IMR-90 (cell line): ENCODE measurements at regions not wholly inside any gene's neighbourhood (a gene's known extent, or its start where the extent isn't known, plus 50 kb on each side); places are given as distances from the start of the nearest gene placed in this dataset.

Experiments used
- ATAC-seq: fragments of 200-7000 bp; cut with Tn5 transposase; 2 replicates; pipeline ENCODE4 v1.9.1; 2020; ENCODE audit warnings: low read depth, mild to moderate bottlenecking, moderate library complexity
- BruUV-seq: library from RNA; stranded (reverse); fragments of 400-500 nt; replicated peaks from 2 replicates; lab custom pipeline; 2021; lab: Mats Ljungman, UMichigan
- CTCF ChIA-PET: fragments of 300-600 bp; formaldehyde crosslinking; extraction: SDS; loops from one replicate; lab custom pipeline; 2021; ENCODE audit warnings: antibody characterized with exemption; lab: Yijun Ruan, JAX
- POLR2A ChIA-PET: fragments of 300-600 bp; sonication (Branson Sonifier 250); formaldehyde crosslinking; loops from one replicate; lab custom pipeline; 2022; ENCODE audit warnings: antibody characterized with exemption; ENCODE audit not compliant: unreplicated experiment; lab: Charles Lee
- DNase-seq: peaks from one replicate; pipeline ENCODE4 v3.0.0; 2013
- H2AFZ ChIP-seq: replicated peaks from 2 replicates; pipeline ENCODE3; 2013; ENCODE audit warnings: low read length, mild to moderate bottlenecking; ENCODE audit not compliant: poor library complexity
- H2AK5ac ChIP-seq: 2 replicates; pipeline ENCODE4 v1.6.1; 2013; ENCODE audit warnings: low read depth, low read length, inconsistent platforms
- H2AK9ac ChIP-seq: replicated peaks from 2 replicates; pipeline ENCODE3; 2013; ENCODE audit warnings: mild to moderate bottlenecking, low read depth, low read length, moderate library complexity; ENCODE audit not compliant: poor library complexity
- H2BK120ac ChIP-seq: 2 replicates; pipeline ENCODE4 v1.6.1; 2013; ENCODE audit warnings: low read depth, low read length, inconsistent platforms
- H2BK15ac ChIP-seq: 3 replicates; pipeline ENCODE4 v1.6.1; 2013; ENCODE audit warnings: low read depth, low read length, inconsistent platforms
- H2BK20ac ChIP-seq: 2 replicates; pipeline ENCODE4 v1.6.1; 2013; ENCODE audit warnings: low read depth, mild to moderate bottlenecking, inconsistent platforms, low read length, moderate library complexity
- H2BK5ac ChIP-seq: 2 replicates; pipeline ENCODE4 v1.6.1; 2013; ENCODE audit warnings: mild to moderate bottlenecking, low read depth, low read length, inconsistent platforms; ENCODE audit not compliant: poor library complexity, severe bottlenecking
- H3K14ac ChIP-seq: replicated peaks from 2 replicates; pipeline ENCODE4 v1.6.1; 2013; ENCODE audit warnings: low read depth, low read length, inconsistent platforms
- H3K18ac ChIP-seq: 2 replicates; pipeline ENCODE4 v1.6.1; 2013; ENCODE audit warnings: low read depth, low read length, control low read depth
- H3K23ac ChIP-seq: 2 replicates; pipeline ENCODE4 v1.6.1; 2013; ENCODE audit warnings: low read depth, low read length, inconsistent platforms
- H3K27ac ChIP-seq: 2 replicates; pipeline ENCODE4 v1.5.1; 2013; ENCODE audit warnings: mild to moderate bottlenecking, control low read depth, low read length; ENCODE audit not compliant: insufficient read depth
- H3K27me3 ChIP-seq: 2 replicates; pipeline ENCODE4 v1.6.1; 2013; ENCODE audit warnings: low read length; ENCODE audit not compliant: control insufficient read depth, insufficient read depth
- H3K36me3 ChIP-seq: 2 replicates; pipeline ENCODE4 v1.6.1; 2013; ENCODE audit warnings: low read length, mixed read lengths; ENCODE audit not compliant: control insufficient read depth, insufficient read depth
- H3K4ac ChIP-seq: 2 replicates; pipeline ENCODE4 v1.6.1; 2013; ENCODE audit warnings: low read depth, low read length, inconsistent platforms
- H3K4me1 ChIP-seq: 2 replicates; pipeline ENCODE4 v1.6.1; 2013; ENCODE audit warnings: low read length, mixed read lengths; ENCODE audit not compliant: control insufficient read depth, insufficient read depth
- H3K4me2 ChIP-seq: 2 replicates; pipeline ENCODE4 v1.6.1; 2013; ENCODE audit warnings: low read depth, mild to moderate bottlenecking, control low read depth, low read length, moderate library complexity
- H3K4me3 ChIP-seq: 2 replicates; pipeline ENCODE4 v1.5.1; 2013; ENCODE audit warnings: low read depth, mild to moderate bottlenecking, control low read depth, low read length, moderate library complexity; ENCODE audit not compliant: insufficient read depth
- H3K56ac ChIP-seq: 2 replicates; pipeline ENCODE4 v1.6.1; 2013; ENCODE audit warnings: low read length, inconsistent platforms; ENCODE audit not compliant: insufficient read depth; ENCODE audit errors: extremely low read depth
- H3K79me1 ChIP-seq, 2 experiments: 2 replicates each; pipeline ENCODE4 v1.6.1; 2013; ENCODE audit warnings: low read length in 2 of 2, inconsistent platforms in 1 of 2, low read depth in 1 of 2
- H3K9ac ChIP-seq: 2 replicates; pipeline ENCODE4 v1.6.1; 2013; ENCODE audit warnings: low read depth, low read length, control low read depth
- H3K9me1 ChIP-seq: 2 replicates; pipeline ENCODE4 v1.6.1; 2013; ENCODE audit warnings: low read length, inconsistent platforms; ENCODE audit not compliant: insufficient read depth
- H3K9me3 ChIP-seq: 2 replicates; pipeline ENCODE4 v1.6.1; 2013; ENCODE audit warnings: low read length; ENCODE audit not compliant: control insufficient read depth, insufficient read depth
- H4K20me1 ChIP-seq: 2 replicates; pipeline ENCODE4 v1.6.1; 2013; ENCODE audit warnings: low read length, inconsistent platforms; ENCODE audit not compliant: insufficient read depth
- H4K5ac ChIP-seq: 2 replicates; pipeline ENCODE4 v1.6.1; 2013; ENCODE audit warnings: mild to moderate bottlenecking, low read depth, low read length, control low read depth
- H4K8ac ChIP-seq, 2 experiments: 2 replicates each; pipeline ENCODE4 v1.6.1; 2013; ENCODE audit warnings: low read depth in 2 of 2, low read length in 2 of 2, control low read depth in 1 of 2, inconsistent platforms in 1 of 2
- H4K91ac ChIP-seq: 2 replicates; pipeline ENCODE4 v1.6.1; 2013; ENCODE audit warnings: low read depth, low read length, inconsistent platforms; ENCODE audit not compliant: insufficient read depth
- BHLHE40 ChIP-seq: fragments of 150-350 bp; IDR thresholded peaks from 2 replicates; pipeline ENCODE4 v1.6.1; 2016; ENCODE audit warnings: mild to moderate bottlenecking, low read depth, low read length
- CEBPB ChIP-seq: IDR thresholded peaks from 2 replicates; pipeline ENCODE4 v1.6.1; 2012; ENCODE audit warnings: low read depth, low read length, improper control_type of control experiment
- CHD1 ChIP-seq: IDR thresholded peaks from 2 replicates; pipeline ENCODE4 v1.6.1; 2012; ENCODE audit warnings: low read depth, low read length, improper control_type of control experiment
- FOS ChIP-seq: fragments of 150-350 bp; IDR thresholded peaks from 2 replicates; pipeline ENCODE4 v1.6.1; 2016; ENCODE audit warnings: low read depth, low read length
- MAFK ChIP-seq: IDR thresholded peaks from 2 replicates; pipeline ENCODE4 v1.6.1; 2012; ENCODE audit warnings: low read depth, low read length, improper control_type of control experiment
- MAZ ChIP-seq: IDR thresholded peaks from 2 replicates; pipeline ENCODE4 v1.6.1; 2012; ENCODE audit warnings: low read depth, mild to moderate bottlenecking, low read length, improper control_type of control experiment, moderate library complexity, borderline replicate concordance
- MXI1 ChIP-seq: IDR thresholded peaks from 2 replicates; pipeline ENCODE4 v1.6.1; 2012; ENCODE audit warnings: low read depth, mild to moderate bottlenecking, low read length, moderate library complexity, borderline replicate concordance
- NFE2L2 ChIP-seq: fragments of 150-350 bp; IDR thresholded peaks from 2 replicates; pipeline ENCODE4 v1.6.1; 2016; ENCODE audit warnings: low read depth, mild to moderate bottlenecking, low read length
- POLR2A ChIP-seq: IDR thresholded peaks from 2 replicates; pipeline ENCODE4 v1.6.1; 2012; ENCODE audit warnings: mild to moderate bottlenecking, low read depth, low read length
- RAD21 ChIP-seq: IDR thresholded peaks from 2 replicates; pipeline ENCODE4 v1.6.1; 2012; ENCODE audit warnings: low read length, improper control_type of control experiment
- RCOR1 ChIP-seq: IDR thresholded peaks from 2 replicates; pipeline ENCODE4 v1.6.1; 2012; ENCODE audit warnings: mild to moderate bottlenecking, low read length, improper control_type of control experiment; ENCODE audit not compliant: insufficient replicate concordance
- RFX5 ChIP-seq: IDR thresholded peaks from 2 replicates; pipeline ENCODE4 v1.8.0; 2012; ENCODE audit warnings: low read depth, mild to moderate bottlenecking, low read length, moderate library complexity
- SMC3 ChIP-seq: fragments of 150-350 bp; IDR thresholded peaks from 2 replicates; pipeline ENCODE4 v1.6.1; 2016; ENCODE audit warnings: low read depth, mild to moderate bottlenecking, antibody characterized with exemption, low read length, moderate library complexity
- WGBS, 2 experiments: methylation state at CpG; one replicate each; pipeline versions ENCODE4 v1.1.5 to v1.1.7; 2013; ENCODE audit warnings: missing lambda C conversion rate in 2 of 2; ENCODE audit not compliant: insufficient read length in 1 of 2; ENCODE audit errors: extremely low coverage in 2 of 2; 5-methylcytosine and 5-hydroxymethylcytosine counted together
- dilution Hi-C: fragments of 300-500 bp; cut with HindIII; formaldehyde crosslinking; loops from one replicate; pipeline ENCODE4 v1.14.3; 2018; ENCODE audit warnings: low sequenced_read_pairs; ENCODE audit not compliant: unreplicated experiment
- in situ Hi-C: fragments of 300-500 bp; cut with MboI; formaldehyde crosslinking; loops from 3 replicates; pipeline ENCODE4 v1.14.3; 2019; ENCODE audit warnings: low sequenced_read_pairs, inconsistent platforms, mixed read lengths
- intact Hi-C: fragments of 100-400 bp; cut with micrococcal nuclease; formaldehyde crosslinking; loops from 2 replicates; pipeline ENCODE4 v1.10.0; 2022
- TF ChIP-seq, protein P1 (sequence below): fragments of 150-350 bp; IDR thresholded peaks from 2 replicates; pipeline ENCODE4 v1.6.1; 2016; ENCODE audit warnings: low read depth, mild to moderate bottlenecking, low read length, moderate library complexity, borderline replicate concordance
- TF ChIP-seq, protein P2 (sequence below): conservative IDR thresholded peaks from 2 replicates; pipeline ENCODE4 v1.5.1; 2012; ENCODE audit warnings: mild to moderate bottlenecking, low read depth, low read length, improper control_type of control experiment
- TF ChIP-seq, protein P3 (sequence below): fragments of 150-350 bp; IDR thresholded peaks from 2 replicates; pipeline ENCODE4 v1.6.1; 2017; ENCODE audit warnings: mild to moderate bottlenecking, antibody characterized with exemption, low read length, low read depth

DNA sequence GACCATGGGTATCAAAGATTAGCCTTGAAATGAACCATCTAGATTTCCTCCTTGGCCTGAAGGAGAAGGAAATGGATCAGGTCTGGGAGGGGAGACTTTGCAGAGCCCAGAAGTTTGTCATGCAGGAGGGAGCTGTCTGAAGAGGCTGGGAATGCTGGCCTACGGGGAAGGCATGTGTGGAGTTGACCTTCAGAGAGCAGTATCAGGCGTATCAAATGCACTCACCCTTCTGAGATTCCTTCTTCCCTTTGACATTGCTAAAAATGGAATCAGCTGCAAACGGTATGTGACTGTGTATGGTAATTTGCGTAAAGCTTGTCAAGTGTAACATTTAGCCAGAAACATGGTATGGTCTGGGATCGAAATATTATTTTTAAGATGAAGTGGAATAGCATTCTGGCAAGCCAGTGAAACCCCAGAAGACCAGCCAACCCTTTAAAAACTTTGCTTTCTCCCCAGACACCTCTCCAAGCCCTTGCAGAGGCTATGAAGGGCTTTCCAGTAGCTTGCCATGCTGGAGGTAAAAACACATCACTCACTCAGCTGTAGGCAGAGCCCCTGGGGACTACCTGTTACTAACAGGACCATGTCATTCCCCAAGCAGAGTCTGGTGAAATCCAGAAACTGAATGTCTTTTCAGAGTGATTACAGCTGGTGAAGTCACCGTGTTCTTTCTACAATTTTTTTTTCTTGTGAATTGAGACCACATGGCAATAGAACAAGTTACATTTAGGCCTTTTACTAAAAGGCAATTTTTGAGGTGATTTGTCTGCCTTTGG lies 174.7 kb upstream of the SLC24A5 start:
- DNase-seq = no peak
- H3K14ac ChIP-seq = no peak overlapping the region
- no peak overlapping the region for H3K56ac ChIP-seq
- H3K18ac ChIP-seq = no peak overlapping the region
- H3K79me1 ChIP-seq = no peaks in the 10 kb centered on the region
- POLR2A ChIA-PET = no interaction called here
- CTCF ChIA-PET = no interaction called here
- in situ Hi-C loops = no loop called here
- no CpG with 5 or more reads among the region's 6 CpGs for WGBS, 2 experiments
- no peak overlapping the region for H4K8ac ChIP-seq
- dilution Hi-C loops = no loop called here
- H4K91ac ChIP-seq = no peak overlapping the region
- no peaks in the 10 kb centered on the region; the same call in 1 of the 2 replicates for H3K27me3 ChIP-seq
- no peak overlapping the region for H2BK15ac ChIP-seq
- no peak overlapping the region for H3K23ac ChIP-seq
- no peak overlapping the region for H3K9ac ChIP-seq
- ATAC-seq = no peak
- no peaks in the 10 kb centered on the region for H3K9me3 ChIP-seq
- no peak overlapping the region for H2BK5ac ChIP-seq
- TF ChIP-seq RFX5 = no peak
- TF ChIP-seq NFE2L2 = no peak
- no peak for TF ChIP-seq MXI1
- no peak for TF ChIP-seq MAFK
- no peak for TF ChIP-seq SMC3
- TF ChIP-seq, protein P1, sequence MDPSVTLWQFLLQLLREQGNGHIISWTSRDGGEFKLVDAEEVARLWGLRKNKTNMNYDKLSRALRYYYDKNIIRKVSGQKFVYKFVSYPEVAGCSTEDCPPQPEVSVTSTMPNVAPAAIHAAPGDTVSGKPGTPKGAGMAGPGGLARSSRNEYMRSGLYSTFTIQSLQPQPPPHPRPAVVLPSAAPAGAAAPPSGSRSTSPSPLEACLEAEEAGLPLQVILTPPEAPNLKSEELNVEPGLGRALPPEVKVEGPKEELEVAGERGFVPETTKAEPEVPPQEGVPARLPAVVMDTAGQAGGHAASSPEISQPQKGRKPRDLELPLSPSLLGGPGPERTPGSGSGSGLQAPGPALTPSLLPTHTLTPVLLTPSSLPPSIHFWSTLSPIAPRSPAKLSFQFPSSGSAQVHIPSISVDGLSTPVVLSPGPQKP = no peak
- TF ChIP-seq RAD21 = no peak
- no peak for TF ChIP-seq FOS
- TF ChIP-seq CEBPB = no peak
- TF ChIP-seq, protein P2, sequence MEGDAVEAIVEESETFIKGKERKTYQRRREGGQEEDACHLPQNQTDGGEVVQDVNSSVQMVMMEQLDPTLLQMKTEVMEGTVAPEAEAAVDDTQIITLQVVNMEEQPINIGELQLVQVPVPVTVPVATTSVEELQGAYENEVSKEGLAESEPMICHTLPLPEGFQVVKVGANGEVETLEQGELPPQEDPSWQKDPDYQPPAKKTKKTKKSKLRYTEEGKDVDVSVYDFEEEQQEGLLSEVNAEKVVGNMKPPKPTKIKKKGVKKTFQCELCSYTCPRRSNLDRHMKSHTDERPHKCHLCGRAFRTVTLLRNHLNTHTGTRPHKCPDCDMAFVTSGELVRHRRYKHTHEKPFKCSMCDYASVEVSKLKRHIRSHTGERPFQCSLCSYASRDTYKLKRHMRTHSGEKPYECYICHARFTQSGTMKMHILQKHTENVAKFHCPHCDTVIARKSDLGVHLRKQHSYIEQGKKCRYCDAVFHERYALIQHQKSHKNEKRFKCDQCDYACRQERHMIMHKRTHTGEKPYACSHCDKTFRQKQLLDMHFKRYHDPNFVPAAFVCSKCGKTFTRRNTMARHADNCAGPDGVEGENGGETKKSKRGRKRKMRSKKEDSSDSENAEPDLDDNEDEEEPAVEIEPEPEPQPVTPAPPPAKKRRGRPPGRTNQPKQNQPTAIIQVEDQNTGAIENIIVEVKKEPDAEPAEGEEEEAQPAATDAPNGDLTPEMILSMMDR = no peak
- no peak for TF ChIP-seq BHLHE40
- no peak for TF ChIP-seq POLR2A
- TF ChIP-seq, protein P3, sequence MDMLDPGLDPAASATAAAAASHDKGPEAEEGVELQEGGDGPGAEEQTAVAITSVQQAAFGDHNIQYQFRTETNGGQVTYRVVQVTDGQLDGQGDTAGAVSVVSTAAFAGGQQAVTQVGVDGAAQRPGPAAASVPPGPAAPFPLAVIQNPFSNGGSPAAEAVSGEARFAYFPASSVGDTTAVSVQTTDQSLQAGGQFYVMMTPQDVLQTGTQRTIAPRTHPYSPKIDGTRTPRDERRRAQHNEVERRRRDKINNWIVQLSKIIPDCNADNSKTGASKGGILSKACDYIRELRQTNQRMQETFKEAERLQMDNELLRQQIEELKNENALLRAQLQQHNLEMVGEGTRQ = no peak
- no peak for TF ChIP-seq CHD1
- no peak for TF ChIP-seq RCOR1
- no peak for TF ChIP-seq MAZ
- no peak overlapping the region for H3K4me2 ChIP-seq
- no peaks in the 10 kb centered on the region for H3K4me1 ChIP-seq
- BruUV-seq = no TSS peak
- no peak overlapping the region for H2BK20ac ChIP-seq
- no peak overlapping the region for H3K4ac ChIP-seq
- H2BK120ac ChIP-seq = no peak overlapping the region
- intact Hi-C loops = no loop called here
- no peaks in the 10 kb centered on the region for H4K20me1 ChIP-seq
- no peaks in the 10 kb centered on the region for H3K9me1 ChIP-seq
- no peak overlapping the region for H2AK5ac ChIP-seq
- no peak overlapping the region for H3K27ac ChIP-seq
- no peak overlapping the region for H4K5ac ChIP-seq
- no peak overlapping the region for H2AK9ac ChIP-seq
- H3K4me3 ChIP-seq = no peak overlapping the region
- no peak overlapping the region for H2AFZ ChIP-seq
- no peaks in the 10 kb centered on the region for H3K36me3 ChIP-seq
